Spleen (tissue), 7 donors: ENCODE measurements at regions not wholly inside any gene's neighbourhood (a gene's known extent, or its start where the extent isn't known, plus 50 kb on each side); places are given as distances from the start of the nearest gene placed in this dataset.

Source experiments
- POLR2A ChIP-seq, 3 donors: fragments of 450-650 bp; IDR thresholded peaks; one replicate each; pipeline ENCODE4 v1.5.1; 2017; ENCODE audit warnings: antibody characterized with exemption in 3 of 3, mild to moderate bottlenecking in 1 of 3
- POLR2AphosphoS5 ChIP-seq, 3 donors: sonication (generic); formaldehyde crosslinking; IDR thresholded peaks; one replicate each; pipeline ENCODE4 v1.5.1; 2017; ENCODE audit warnings: antibody characterized with exemption in 3 of 3
- TF ChIP-seq, protein P1 (sequence below), 11 experiments: fragments of 200-600 bp in 7 of 11; fragments of 450-650 bp in 4 of 11; sonication (generic) in 4 of 11; IDR thresholded peaks in 8 of 11; conservative IDR thresholded peaks in 3 of 11; 1 replicate in 7 of 11; 2 replicates in 4 of 11; pipeline versions ENCODE4 v1.4.0 to v1.8.0; 2016 to 2021; ENCODE audit warnings: antibody characterized with exemption in 11 of 11, inconsistent platforms in 4 of 11, mild to moderate bottlenecking in 1 of 11
- donor health status: DM: no; HTN: no; CAD: no; lungs with moderate emphysema.
- donor health status: DM: no; HTN: no; CAD: no.
- donor health status: DM: no; HTN: no; CAD: no.

GRCh38 chr10:127678091-127678490 lies 58.9 kb upstream of the FOXI2 start:
- TF ChIP-seq POLR2A (IDR thresholded peaks at IDR 0.05) (no peak), POLR2AphosphoS5 (IDR thresholded peaks at IDR 0.05) (no peak)
- TF ChIP-seq, protein P1, sequence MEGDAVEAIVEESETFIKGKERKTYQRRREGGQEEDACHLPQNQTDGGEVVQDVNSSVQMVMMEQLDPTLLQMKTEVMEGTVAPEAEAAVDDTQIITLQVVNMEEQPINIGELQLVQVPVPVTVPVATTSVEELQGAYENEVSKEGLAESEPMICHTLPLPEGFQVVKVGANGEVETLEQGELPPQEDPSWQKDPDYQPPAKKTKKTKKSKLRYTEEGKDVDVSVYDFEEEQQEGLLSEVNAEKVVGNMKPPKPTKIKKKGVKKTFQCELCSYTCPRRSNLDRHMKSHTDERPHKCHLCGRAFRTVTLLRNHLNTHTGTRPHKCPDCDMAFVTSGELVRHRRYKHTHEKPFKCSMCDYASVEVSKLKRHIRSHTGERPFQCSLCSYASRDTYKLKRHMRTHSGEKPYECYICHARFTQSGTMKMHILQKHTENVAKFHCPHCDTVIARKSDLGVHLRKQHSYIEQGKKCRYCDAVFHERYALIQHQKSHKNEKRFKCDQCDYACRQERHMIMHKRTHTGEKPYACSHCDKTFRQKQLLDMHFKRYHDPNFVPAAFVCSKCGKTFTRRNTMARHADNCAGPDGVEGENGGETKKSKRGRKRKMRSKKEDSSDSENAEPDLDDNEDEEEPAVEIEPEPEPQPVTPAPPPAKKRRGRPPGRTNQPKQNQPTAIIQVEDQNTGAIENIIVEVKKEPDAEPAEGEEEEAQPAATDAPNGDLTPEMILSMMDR (IDR thresholded peaks at IDR 0.05 in 8 of 11, conservative IDR thresholded peaks at IDR 0.05 in 3 of 11): no peak
